GM23338 (cell line): ENCODE measurements at regions not wholly inside any gene's neighbourhood (a gene's known extent, or its start where the extent isn't known, plus 50 kb on each side); places are given as distances from the start of the nearest gene placed in this dataset.

Experiments used
- CREB1 ChIP-seq: fragments of 250-450 bp; sonication (Bioruptor Pico); IDR thresholded peaks from 2 replicates; pipeline ENCODE4 v1.5.0; 2020; ENCODE audit warnings: low read depth, mild to moderate bottlenecking, moderate library complexity
- CTCF ChIP-seq, 2 experiments: fragments of 200-600 bp in 1 of 2; sonication (generic) in 1 of 2; conservative IDR thresholded peaks; 2 replicates each; pipeline versions ENCODE4 v1.5.1 to v1.6.1; 2016 to 2017; ENCODE audit warnings: antibody characterized with exemption in 2 of 2, low read depth in 2 of 2, mild to moderate bottlenecking in 2 of 2, moderate library complexity in 1 of 2
- EZH2 ChIP-seq: fragments of 200-600 bp; sonication (generic); IDR thresholded peaks from one replicate; pipeline ENCODE4 v1.8.0; 2017; ENCODE audit warnings: antibody characterized with exemption, mild to moderate bottlenecking, low read depth; ENCODE audit not compliant: unreplicated experiment
- POLR2AphosphoS5 ChIP-seq: IDR thresholded peaks from 2 replicates; pipeline ENCODE4 v1.6.1; 2016; ENCODE audit warnings: antibody characterized with exemption, low read depth
- REST ChIP-seq: IDR thresholded peaks from one replicate; pipeline ENCODE4 v1.6.1; 2018; ENCODE audit warnings: antibody characterized with exemption; ENCODE audit not compliant: unreplicated experiment
- STAT1 ChIP-seq: IDR thresholded peaks from one replicate; pipeline ENCODE4 v1.6.1; 2016; ENCODE audit warnings: antibody characterized with exemption; ENCODE audit not compliant: unreplicated experiment
- ZNF462 ChIP-seq: fragments of 250-450 bp; sonication (Bioruptor Pico); IDR thresholded peaks from 2 replicates; pipeline ENCODE4 v1.5.0; 2020; ENCODE audit warnings: mild to moderate bottlenecking, moderate library complexity

- TF ChIP-seq CTCF (conservative IDR thresholded peaks at IDR 0.05; ENCODE audit: low read depth in 2 of 2) = no peak
- TF ChIP-seq REST = no peak
- TF ChIP-seq CREB1 (CRISPR knock-in tag) = no peak
- TF ChIP-seq POLR2AphosphoS5 = no peak
- no peak for TF ChIP-seq EZH2
- TF ChIP-seq ZNF462 = no peak
- no peak for TF ChIP-seq STAT1
Observed at GRCh38 chr1:94301186-94301585, 63.8 kb upstream of the ARHGAP29 start.
